Hepatocyte (in vitro differentiated cells): ENCODE measurements at regions not wholly inside any gene's neighbourhood (a gene's known extent, or its start where the extent isn't known, plus 50 kb on each side); places are given as distances from the start of the nearest gene placed in this dataset.

Experiments
- DNase-seq: peaks from one replicate; pipeline ENCODE4 v3.0.0-alpha.2; 2016; ENCODE audit warnings: low spot score
- H2AFZ ChIP-seq: fragments of 200-600 bp; sonication (generic); 2 replicates; pipeline ENCODE4 v1.6.0; 2016; ENCODE audit warnings: antibody characterized with exemption, mild to moderate bottlenecking
- H3K27ac ChIP-seq: fragments of 200-600 bp; sonication (generic); 2 replicates; pipeline ENCODE4 v1.5.1; 2016; ENCODE audit warnings: mild to moderate bottlenecking
- H3K27me3 ChIP-seq: fragments of 200-600 bp; sonication (generic); 2 replicates; pipeline ENCODE4 v1.6.1; 2016
- H3K36me3 ChIP-seq: fragments of 200-600 bp; sonication (generic); replicated peaks from 2 replicates; pipeline ENCODE4 v1.5.1; 2016; ENCODE audit warnings: low read depth; ENCODE audit not compliant: insufficient read depth
- H3K4me1 ChIP-seq: fragments of 200-600 bp; sonication (generic); 2 replicates; pipeline ENCODE4 v1.5.1; 2016; ENCODE audit warnings: mild to moderate bottlenecking, moderate library complexity; ENCODE audit not compliant: insufficient read depth
- H3K4me2 ChIP-seq: fragments of 200-600 bp; sonication (generic); 2 replicates; pipeline ENCODE4 v1.6.0; 2016
- H3K4me3 ChIP-seq: fragments of 200-600 bp; sonication (generic); 2 replicates; pipeline ENCODE4 v1.5.1; 2016; ENCODE audit warnings: mild to moderate bottlenecking
- H3K79me2 ChIP-seq: fragments of 200-600 bp; sonication (generic); 2 replicates; pipeline ENCODE4 v1.6.0; 2017; ENCODE audit warnings: mild to moderate bottlenecking
- H3K9me2 ChIP-seq: fragments of 200-600 bp; sonication (generic); replicated peaks from 2 replicates; pipeline ENCODE4 v1.6.0; 2017; ENCODE audit warnings: mild to moderate bottlenecking; ENCODE audit not compliant: insufficient read depth
- H3K9me3 ChIP-seq: fragments of 200-600 bp; sonication (generic); 2 replicates; pipeline ENCODE4 v1.5.1; 2016; ENCODE audit warnings: low read depth, mild to moderate bottlenecking
- H4K20me1 ChIP-seq: fragments of 200-600 bp; sonication (generic); 2 replicates; pipeline ENCODE4 v1.6.0; 2016; ENCODE audit warnings: mild to moderate bottlenecking; ENCODE audit not compliant: insufficient read depth, poor library complexity, severe bottlenecking
- EZH2 ChIP-seq: fragments of 200-600 bp; sonication (generic); IDR thresholded peaks from 2 replicates; pipeline ENCODE4 v1.6.1; 2016; ENCODE audit warnings: antibody characterized with exemption, mild to moderate bottlenecking, borderline replicate concordance
- EZH2phosphoT487 ChIP-seq: fragments of 200-600 bp; sonication (generic); IDR thresholded peaks from one replicate; pipeline ENCODE4 v1.6.1; 2018; ENCODE audit warnings: antibody characterized with exemption, mild to moderate bottlenecking, low read depth, moderate library complexity; ENCODE audit not compliant: unreplicated experiment, severe bottlenecking
- WGBS: methylation state at CpG from one replicate; pipeline ENCODE4 v1.1.6; 2016; ENCODE audit warnings: low lambda C conversion rate; ENCODE audit errors: missing lambda C conversion rate; 5-methylcytosine and 5-hydroxymethylcytosine counted together
- TF ChIP-seq, protein P1 (sequence below): fragments of 200-600 bp; sonication (generic); IDR thresholded peaks from 2 replicates; pipeline ENCODE4 v1.5.1; 2016; ENCODE audit warnings: antibody characterized with exemption, mild to moderate bottlenecking; ENCODE audit not compliant: poor library complexity

GRCh38 chr14:43532825-43533416 is 974.2 kb downstream of the FSCB start:
- no peaks in the 10 kb centered on the region for H3K27me3 ChIP-seq
- H2AFZ ChIP-seq: no peak overlapping the region

DNA sequence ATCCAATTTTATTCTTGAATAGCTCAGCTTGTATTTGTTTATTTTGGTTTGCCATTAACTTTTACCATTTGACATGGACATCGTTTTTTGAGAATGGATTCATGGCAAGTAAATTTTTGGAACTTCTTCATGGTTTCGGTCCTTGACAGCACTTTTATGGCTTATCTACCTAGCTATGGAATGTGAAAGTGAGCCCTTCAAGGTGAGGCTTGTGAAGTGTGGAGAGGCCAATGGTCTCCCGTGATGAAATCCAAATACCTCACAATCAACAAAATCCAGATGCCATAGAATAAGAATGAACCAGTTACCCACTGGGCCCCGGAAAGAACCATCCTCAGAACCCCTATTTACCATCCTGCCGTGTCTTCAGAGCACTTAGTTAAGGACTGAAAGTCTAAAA is 978.8 kb downstream of the FSCB start:
- DNase-seq: no peak
- TF ChIP-seq EZH2: no peak
- no peak for TF ChIP-seq EZH2phosphoT487
- TF ChIP-seq, protein P1, sequence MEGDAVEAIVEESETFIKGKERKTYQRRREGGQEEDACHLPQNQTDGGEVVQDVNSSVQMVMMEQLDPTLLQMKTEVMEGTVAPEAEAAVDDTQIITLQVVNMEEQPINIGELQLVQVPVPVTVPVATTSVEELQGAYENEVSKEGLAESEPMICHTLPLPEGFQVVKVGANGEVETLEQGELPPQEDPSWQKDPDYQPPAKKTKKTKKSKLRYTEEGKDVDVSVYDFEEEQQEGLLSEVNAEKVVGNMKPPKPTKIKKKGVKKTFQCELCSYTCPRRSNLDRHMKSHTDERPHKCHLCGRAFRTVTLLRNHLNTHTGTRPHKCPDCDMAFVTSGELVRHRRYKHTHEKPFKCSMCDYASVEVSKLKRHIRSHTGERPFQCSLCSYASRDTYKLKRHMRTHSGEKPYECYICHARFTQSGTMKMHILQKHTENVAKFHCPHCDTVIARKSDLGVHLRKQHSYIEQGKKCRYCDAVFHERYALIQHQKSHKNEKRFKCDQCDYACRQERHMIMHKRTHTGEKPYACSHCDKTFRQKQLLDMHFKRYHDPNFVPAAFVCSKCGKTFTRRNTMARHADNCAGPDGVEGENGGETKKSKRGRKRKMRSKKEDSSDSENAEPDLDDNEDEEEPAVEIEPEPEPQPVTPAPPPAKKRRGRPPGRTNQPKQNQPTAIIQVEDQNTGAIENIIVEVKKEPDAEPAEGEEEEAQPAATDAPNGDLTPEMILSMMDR: no peak
- H3K4me3 ChIP-seq: no peak overlapping the region

More at GRCh38 chr14:43532825-43533416, 974.2 kb downstream of the FSCB start:
- Histone ChIP-seq H3K4me1 (no peaks in the 10 kb centered on the region), H3K79me2 (no peaks in the 10 kb centered on the region), H3K4me2 (no peak overlapping the region), H4K20me1 (no peaks in the 10 kb centered on the region), H3K9me2 (no peaks in the 10 kb centered on the region), H3K27ac (no peak overlapping the region), H3K9me3 (no peaks in the 10 kb centered on the region), H3K36me3 (no peaks in the 10 kb centered on the region), H3K4me3 (no peak overlapping the region)
- TF ChIP-seq EZH2 (no peak), EZH2phosphoT487 (no peak)
- TF ChIP-seq, protein P1: no peak
- no peak for DNase-seq
- WGBS: 98% methylated on average over 36 of the region's 40 CpGs

GRCh38 chr14:43525658-43526057 is 981.4 kb downstream of the FSCB start:
- Histone ChIP-seq H3K27me3 (no peaks in the 10 kb centered on the region), H3K4me3 (no peak overlapping the region), H3K9me3 (no peaks in the 10 kb centered on the region), H3K4me2 (no peak overlapping the region), H3K4me1 (no peaks in the 10 kb centered on the region), H3K9me2 (no peaks in the 10 kb centered on the region), H4K20me1 (no peaks in the 10 kb centered on the region), H2AFZ (no peak overlapping the region), H3K27ac (no peak overlapping the region), H3K79me2 (no peaks in the 10 kb centered on the region), H3K36me3 (no peaks in the 10 kb centered on the region)
- no peak for DNase-seq
- 29% methylated on average over 1 of the region's 1 CpG for WGBS
- TF ChIP-seq, protein P1: no peak
- TF ChIP-seq EZH2 (no peak), EZH2phosphoT487 (no peak)

More for the DNA sequence above, 978.8 kb downstream of the FSCB start:
- Histone ChIP-seq H3K36me3 (no peaks in the 10 kb centered on the region), H4K20me1 (no peaks in the 10 kb centered on the region), H3K79me2 (no peaks in the 10 kb centered on the region), H3K9me2 (no peaks in the 10 kb centered on the region), H3K4me1 (no peaks in the 10 kb centered on the region), H2AFZ (no peak overlapping the region), H3K9me3 (no peaks in the 10 kb centered on the region), H3K27me3 (no peaks in the 10 kb centered on the region), H3K4me2 (no peak overlapping the region), H3K27ac (no peak overlapping the region)
- WGBS: 90% methylated on average over 5 of the region's 5 CpGs

GRCh38 chr14:43522901-43523300 is 984.2 kb downstream of the FSCB start:
- Histone ChIP-seq H2AFZ (no peak overlapping the region), H3K4me3 (no peak overlapping the region), H3K36me3 (no peaks in the 10 kb centered on the region), H3K27ac (no peak overlapping the region), H3K4me1 (no peaks in the 10 kb centered on the region), H3K9me2 (no peaks in the 10 kb centered on the region), H3K27me3 (no peaks in the 10 kb centered on the region), H3K9me3 (no peaks in the 10 kb centered on the region), H3K4me2 (no peak overlapping the region), H4K20me1 (no peaks in the 10 kb centered on the region), H3K79me2 (no peaks in the 10 kb centered on the region)
- WGBS: 93% methylated on average over 4 of the region's 4 CpGs
- no peak for DNase-seq
- TF ChIP-seq EZH2: no peak
- TF ChIP-seq, protein P1: no peak
- no peak for TF ChIP-seq EZH2phosphoT487
